ENCODE measurements at regions not wholly inside any gene's neighbourhood (a gene's known extent, or its start where the extent isn't known, plus 50 kb on each side); places are given as distances from the start of the nearest gene placed in this dataset.

DNA sequence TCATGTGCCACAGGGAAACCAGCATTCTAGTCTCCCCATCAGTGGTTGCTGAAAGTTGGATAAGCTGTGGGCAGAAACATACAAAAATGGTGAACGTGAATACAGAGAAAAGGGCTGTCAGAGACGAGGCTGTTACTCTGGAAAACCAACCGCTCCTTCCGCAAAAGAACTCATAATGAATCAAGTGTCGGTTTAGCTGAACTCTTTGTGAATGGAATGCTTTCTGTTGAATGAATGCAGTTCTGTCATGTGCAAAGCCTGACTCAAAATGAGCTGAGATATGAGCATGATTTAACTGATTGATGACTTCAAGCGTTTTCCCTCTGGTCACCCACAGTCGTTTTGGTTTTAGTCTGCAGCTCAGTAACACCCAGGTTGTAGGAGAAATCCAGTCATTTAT is 298.3 kb downstream of the ETS1 start:
- no peak for ATAC-seq
- TF ChIP-seq ISL1 (CRISPR knock-in tag; IDR thresholded peaks at IDR 0.05) (no peak), GLIS3 (CRISPR knock-in tag; IDR thresholded peaks at IDR 0.05) (no peak), RARB (CRISPR knock-in tag; IDR thresholded peaks at IDR 0.05) (no peak), BACH2 (CRISPR knock-in tag; IDR thresholded peaks at IDR 0.05; ENCODE audit: borderline replicate concordance) (no peak), ZC3H10 (CRISPR knock-in tag; IDR thresholded peaks at IDR 0.05) (no peak), CSDC2 (CRISPR knock-in tag; IDR thresholded peaks at IDR 0.05) (no peak), PPARA (CRISPR knock-in tag; IDR thresholded peaks at IDR 0.05; ENCODE audit: borderline replicate concordance) (no peak), ZFP3 (CRISPR knock-in tag; IDR thresholded peaks at IDR 0.05) (no peak), PATZ1 (CRISPR knock-in tag; IDR thresholded peaks at IDR 0.05; ENCODE audit: borderline replicate concordance) (no peak), ZNF8 (CRISPR knock-in tag; IDR thresholded peaks at IDR 0.05) (no peak), ESRRG (CRISPR knock-in tag; IDR thresholded peaks at IDR 0.05) (no peak), TSHZ2 (CRISPR knock-in tag; IDR thresholded peaks at IDR 0.05) (no peak), ARNTL (CRISPR knock-in tag; IDR thresholded peaks at IDR 0.05; ENCODE audit: borderline replicate concordance, low read depth) (no peak), ZFP30 (CRISPR knock-in tag; IDR thresholded peaks at IDR 0.05) (no peak), TCF4 (CRISPR knock-in tag; IDR thresholded peaks at IDR 0.05; ENCODE audit: borderline replicate concordance) (no peak), ZNF565 (CRISPR knock-in tag; conservative IDR thresholded peaks at IDR 0.05; ENCODE audit: low read depth) (no peak), POU6F1 (CRISPR knock-in tag; IDR thresholded peaks at IDR 0.05; ENCODE audit: borderline replicate concordance, low read depth) (no peak), OSR1 (CRISPR knock-in tag; IDR thresholded peaks at IDR 0.05) (no peak)

- no peak for ATAC-seq
- TF ChIP-seq CSDC2 (CRISPR knock-in tag; IDR thresholded peaks at IDR 0.05) (no peak), RARB (CRISPR knock-in tag; IDR thresholded peaks at IDR 0.05) (no peak), GLIS3 (CRISPR knock-in tag; IDR thresholded peaks at IDR 0.05) (no peak), SNAI2 (CRISPR knock-in tag; IDR thresholded peaks at IDR 0.05) (no peak), PPARA (CRISPR knock-in tag; IDR thresholded peaks at IDR 0.05; ENCODE audit: borderline replicate concordance) (no peak), BACH2 (CRISPR knock-in tag; IDR thresholded peaks at IDR 0.05; ENCODE audit: borderline replicate concordance) (no peak), ZFP3 (CRISPR knock-in tag; IDR thresholded peaks at IDR 0.05) (no peak), ZC3H10 (CRISPR knock-in tag; IDR thresholded peaks at IDR 0.05) (no peak), ESRRG (CRISPR knock-in tag; IDR thresholded peaks at IDR 0.05) (no peak), ZNF565 (CRISPR knock-in tag; conservative IDR thresholded peaks at IDR 0.05; ENCODE audit: low read depth) (no peak), ARNTL (CRISPR knock-in tag; IDR thresholded peaks at IDR 0.05; ENCODE audit: borderline replicate concordance, low read depth) (no peak), TCF4 (CRISPR knock-in tag; IDR thresholded peaks at IDR 0.05; ENCODE audit: borderline replicate concordance) (no peak), TOX (CRISPR knock-in tag; IDR thresholded peaks at IDR 0.05; ENCODE audit: borderline replicate concordance) (no peak), ZFP30 (CRISPR knock-in tag; IDR thresholded peaks at IDR 0.05) (no peak), ZNF8 (CRISPR knock-in tag; IDR thresholded peaks at IDR 0.05) (no peak), TSHZ2 (CRISPR knock-in tag; IDR thresholded peaks at IDR 0.05) (no peak), PATZ1 (CRISPR knock-in tag; IDR thresholded peaks at IDR 0.05; ENCODE audit: borderline replicate concordance) (no peak), POU6F1 (CRISPR knock-in tag; IDR thresholded peaks at IDR 0.05; ENCODE audit: borderline replicate concordance, low read depth) (no peak)
- TF ChIP-seq, protein P1, sequence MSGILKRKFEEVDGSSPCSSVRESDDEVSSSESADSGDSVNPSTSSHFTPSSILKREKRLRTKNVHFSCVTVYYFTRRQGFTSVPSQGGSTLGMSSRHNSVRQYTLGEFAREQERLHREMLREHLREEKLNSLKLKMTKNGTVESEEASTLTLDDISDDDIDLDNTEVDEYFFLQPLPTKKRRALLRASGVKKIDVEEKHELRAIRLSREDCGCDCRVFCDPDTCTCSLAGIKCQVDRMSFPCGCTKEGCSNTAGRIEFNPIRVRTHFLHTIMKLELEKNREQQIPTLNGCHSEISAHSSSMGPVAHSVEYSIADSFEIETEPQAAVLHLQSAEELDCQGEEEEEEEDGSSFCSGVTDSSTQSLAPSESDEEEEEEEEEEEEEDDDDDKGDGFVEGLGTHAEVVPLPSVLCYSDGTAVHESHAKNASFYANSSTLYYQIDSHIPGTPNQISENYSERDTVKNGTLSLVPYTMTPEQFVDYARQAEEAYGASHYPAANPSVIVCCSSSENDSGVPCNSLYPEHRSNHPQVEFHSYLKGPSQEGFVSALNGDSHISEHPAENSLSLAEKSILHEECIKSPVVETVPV (CRISPR knock-in tag; IDR thresholded peaks at IDR 0.05): no peak
- TF ChIP-seq, protein P2, sequence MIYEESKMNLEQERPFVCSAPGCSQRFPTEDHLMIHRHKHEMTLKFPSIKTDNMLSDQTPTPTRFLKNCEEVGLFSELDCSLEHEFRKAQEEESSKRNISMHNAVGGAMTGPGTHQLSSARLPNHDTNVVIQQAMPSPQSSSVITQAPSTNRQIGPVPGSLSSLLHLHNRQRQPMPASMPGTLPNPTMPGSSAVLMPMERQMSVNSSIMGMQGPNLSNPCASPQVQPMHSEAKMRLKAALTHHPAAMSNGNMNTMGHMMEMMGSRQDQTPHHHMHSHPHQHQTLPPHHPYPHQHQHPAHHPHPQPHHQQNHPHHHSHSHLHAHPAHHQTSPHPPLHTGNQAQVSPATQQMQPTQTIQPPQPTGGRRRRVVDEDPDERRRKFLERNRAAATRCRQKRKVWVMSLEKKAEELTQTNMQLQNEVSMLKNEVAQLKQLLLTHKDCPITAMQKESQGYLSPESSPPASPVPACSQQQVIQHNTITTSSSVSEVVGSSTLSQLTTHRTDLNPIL (CRISPR knock-in tag; IDR thresholded peaks at IDR 0.05; ENCODE audit: low read depth): no peak
Measured at GRCh38 chr11:128288368-128288767, 299.0 kb downstream of the ETS1 start.
